SK-N-SH (cell line): ENCODE measurements at regions not wholly inside any gene's neighbourhood (a gene's known extent, or its start where the extent isn't known, plus 50 kb on each side); places are given as distances from the start of the nearest gene placed in this dataset.

Experiments used
- CTCF ChIA-PET: fragments of 300-600, 350-600 bp; formaldehyde crosslinking; extraction: SDS; loops from one replicate; lab custom pipeline; 2021; lab: Yijun Ruan, JAX
- POLR2A ChIA-PET: fragments of 350-600 bp; sonication (Branson Sonifier 250); formaldehyde crosslinking; extraction: SDS; loops from one replicate; lab custom pipeline; 2020; ENCODE audit warnings: antibody characterized with exemption, inconsistent platforms; lab: Yijun Ruan, JAX
- DNase-seq: peaks from one replicate; pipeline ENCODE4 v3.0.0; 2012
- H2AFZ ChIP-seq: fragments of 200-600 bp; sonication (generic); 2 replicates; pipeline ENCODE4 v1.8.1; 2016; ENCODE audit warnings: antibody characterized with exemption, mild to moderate bottlenecking, low read depth
- H3F3A ChIP-seq: fragments of 200-600 bp; sonication (generic); replicated peaks from 2 replicates; pipeline ENCODE3; 2016; ENCODE audit warnings: antibody characterized with exemption, mild to moderate bottlenecking; ENCODE audit not compliant: insufficient read depth
- H3K27ac ChIP-seq, 2 experiments: fragments of 200-500 bp in 1 of 2; fragments of 200-600 bp in 1 of 2; sonication (Bioruptor generic) in 1 of 2; sonication (generic), shearing (Covaris generic) in 1 of 2; 2 replicates each; pipeline versions ENCODE4 v1.5.1 to v1.6.1; 2014 to 2016; ENCODE audit warnings: low read depth in 2 of 2, inconsistent platforms in 1 of 2, low read length in 1 of 2, mild to moderate bottlenecking in 1 of 2, mixed read lengths in 1 of 2
- H3K27me3 ChIP-seq: fragments of 200-600 bp; sonication (generic), shearing (Covaris generic); 2 replicates; pipeline ENCODE4 v1.6.1; 2016; ENCODE audit warnings: mixed run types; ENCODE audit not compliant: insufficient read depth
- H3K36me3 ChIP-seq, 2 experiments: fragments of 200-500 bp in 1 of 2; fragments of 200-600 bp in 1 of 2; sonication (Bioruptor generic) in 1 of 2; sonication (generic) in 1 of 2; replicated peaks in 1 of 2; 2 replicates each; pipeline versions ENCODE3 to v1.5.1; 2014 to 2016; ENCODE audit warnings: low read length in 1 of 2, mild to moderate bottlenecking in 1 of 2; ENCODE audit not compliant: insufficient read depth in 2 of 2, control insufficient read depth in 1 of 2
- H3K4me1 ChIP-seq, 2 experiments: fragments of 200-500 bp in 1 of 2; fragments of 200-600 bp in 1 of 2; sonication (Bioruptor generic) in 1 of 2; sonication (generic), shearing (Covaris generic) in 1 of 2; 2 replicates each; pipeline versions ENCODE4 v1.5.1 to v1.6.1; 2014 to 2016; ENCODE audit warnings: low read depth in 1 of 2, low read length in 1 of 2, mixed run types in 1 of 2; ENCODE audit not compliant: insufficient read depth in 2 of 2, control insufficient read depth in 1 of 2
- H3K4me2 ChIP-seq: fragments of 200-600 bp; sonication (generic), shearing (Covaris generic); 2 replicates; pipeline ENCODE4 v1.6.1; 2017; ENCODE audit warnings: mixed run types
- H3K4me3 ChIP-seq, 2 experiments: fragments of 200-500 bp in 1 of 2; fragments of 200-600 bp in 1 of 2; sonication (Bioruptor generic) in 1 of 2; sonication (generic), shearing (Covaris generic) in 1 of 2; 2 replicates each; pipeline versions ENCODE4 v1.5.1 to v1.8.1; 2014 to 2016; ENCODE audit warnings: low read depth in 2 of 2, inconsistent platforms in 1 of 2, low read length in 1 of 2, mild to moderate bottlenecking in 1 of 2, mixed read lengths in 1 of 2, moderate library complexity in 1 of 2
- H3K79me2 ChIP-seq: fragments of 200-600 bp; sonication (generic); 2 replicates; pipeline ENCODE4 v1.8.1; 2017; ENCODE audit warnings: mild to moderate bottlenecking; ENCODE audit not compliant: insufficient read depth
- H3K9ac ChIP-seq: fragments of 200-600 bp; sonication (generic); 2 replicates; pipeline ENCODE4 v1.6.1; 2017; ENCODE audit warnings: mixed run types
- H3K9me2 ChIP-seq: fragments of 200-600 bp; sonication (generic); 2 replicates; pipeline ENCODE4 v1.6.1; 2017; ENCODE audit warnings: mixed run types
- H3K9me3 ChIP-seq: fragments of 200-600 bp; sonication (generic); 2 replicates; pipeline ENCODE4 v1.6.1; 2017; ENCODE audit warnings: mixed run types, mild to moderate bottlenecking, moderate library complexity
- H4K20me1 ChIP-seq: fragments of 200-600 bp; sonication (generic); 2 replicates; pipeline ENCODE4 v1.6.1; 2017; ENCODE audit warnings: mild to moderate bottlenecking, mixed run types; ENCODE audit not compliant: insufficient read depth
- CHD2 ChIP-seq: fragments of 150-350 bp; IDR thresholded peaks from 2 replicates; pipeline ENCODE4 v1.6.1; 2018; ENCODE audit warnings: low read length; ENCODE audit not compliant: partially characterized antibody
- ELF1 ChIP-seq: IDR thresholded peaks from 2 replicates; pipeline ENCODE4 v1.4.0; 2012
- FOXJ3 ChIP-seq: sonication (generic); formaldehyde crosslinking; IDR thresholded peaks from 2 replicates; pipeline ENCODE4 v1.5.1; 2020; ENCODE audit warnings: mild to moderate bottlenecking, missing genetic modification reagents
- FOXM1 ChIP-seq: IDR thresholded peaks from 2 replicates; pipeline ENCODE4 v1.4.0; 2012; ENCODE audit warnings: low read depth, mild to moderate bottlenecking
- GATA2 ChIP-seq: sonication (generic); formaldehyde crosslinking; IDR thresholded peaks from 2 replicates; pipeline ENCODE4 v1.5.0; 2020; ENCODE audit warnings: mild to moderate bottlenecking, missing genetic modification reagents
- MEF2A ChIP-seq: IDR thresholded peaks from 2 replicates; pipeline ENCODE4 v1.4.0; 2012; ENCODE audit warnings: low read depth, borderline replicate concordance
- MXI1 ChIP-seq: IDR thresholded peaks from 2 replicates; pipeline ENCODE4 v1.6.1; 2012; ENCODE audit warnings: mild to moderate bottlenecking, low read depth, low read length, improper control_type of control experiment
- NRF1 ChIP-seq: IDR thresholded peaks from 2 replicates; pipeline ENCODE4 v1.6.1; 2012; ENCODE audit warnings: low read depth, mild to moderate bottlenecking, low read length
- RAD21 ChIP-seq: IDR thresholded peaks from 2 replicates; pipeline ENCODE4 v1.6.1; 2012; ENCODE audit warnings: mild to moderate bottlenecking, low read length
- RCOR1 ChIP-seq: fragments of 150-350 bp; IDR thresholded peaks from 2 replicates; pipeline ENCODE4 v1.6.1; 2017; ENCODE audit warnings: antibody characterized with exemption, low read length
- RXRA ChIP-seq: IDR thresholded peaks from 2 replicates; pipeline ENCODE4 v1.4.0; 2012; ENCODE audit warnings: low read depth, mild to moderate bottlenecking, borderline replicate concordance
- SIN3A ChIP-seq: IDR thresholded peaks from 2 replicates; pipeline ENCODE4 v1.6.1; 2012; ENCODE audit warnings: low read depth, mild to moderate bottlenecking, low read length, moderate library complexity, borderline replicate concordance
- SMC3 ChIP-seq: IDR thresholded peaks from 2 replicates; pipeline ENCODE4 v1.6.1; 2012; ENCODE audit warnings: low read depth, low read length, improper control_type of control experiment
- TAF1 ChIP-seq: IDR thresholded peaks from 2 replicates; pipeline ENCODE4 v1.6.1; 2012; ENCODE audit warnings: low read depth, mild to moderate bottlenecking, low read length, moderate library complexity, borderline replicate concordance
- TCF12 ChIP-seq: IDR thresholded peaks from 2 replicates; pipeline ENCODE4 v1.4.0; 2012
- TEAD4 ChIP-seq: IDR thresholded peaks from 2 replicates; pipeline ENCODE4 v1.4.0; 2012; ENCODE audit warnings: mild to moderate bottlenecking, borderline replicate concordance; ENCODE audit not compliant: insufficient read depth
- YY1 ChIP-seq: IDR thresholded peaks from 2 replicates; pipeline ENCODE4 v1.4.0; 2012; ENCODE audit warnings: low read depth, mild to moderate bottlenecking
- WGBS: methylation state at CpG from one replicate; pipeline ENCODE4 v1.1.6; 2017; ENCODE audit warnings: low lambda C conversion rate; 5-methylcytosine and 5-hydroxymethylcytosine counted together
- TF ChIP-seq, protein P1 (sequence below): fragments of 150-350 bp; IDR thresholded peaks from 2 replicates; pipeline ENCODE4 v1.6.1; 2016; ENCODE audit warnings: mild to moderate bottlenecking, low read depth, low read length
- TF ChIP-seq, protein P2 (sequence below): IDR thresholded peaks from 2 replicates; pipeline ENCODE4; 2012
- TF ChIP-seq, protein P3 (sequence below): IDR thresholded peaks from 2 replicates; pipeline ENCODE4 v1.4.0; 2012; ENCODE audit warnings: low read depth
- TF ChIP-seq, protein P4 (sequence below): IDR thresholded peaks from 2 replicates; pipeline ENCODE4 v1.4.0; 2012; ENCODE audit warnings: low read depth, borderline replicate concordance
- TF ChIP-seq, protein P5 (sequence below): IDR thresholded peaks from 2 replicates; pipeline ENCODE4 v1.6.1; 2012; ENCODE audit warnings: mild to moderate bottlenecking, low read depth, low read length, moderate library complexity

DNA sequence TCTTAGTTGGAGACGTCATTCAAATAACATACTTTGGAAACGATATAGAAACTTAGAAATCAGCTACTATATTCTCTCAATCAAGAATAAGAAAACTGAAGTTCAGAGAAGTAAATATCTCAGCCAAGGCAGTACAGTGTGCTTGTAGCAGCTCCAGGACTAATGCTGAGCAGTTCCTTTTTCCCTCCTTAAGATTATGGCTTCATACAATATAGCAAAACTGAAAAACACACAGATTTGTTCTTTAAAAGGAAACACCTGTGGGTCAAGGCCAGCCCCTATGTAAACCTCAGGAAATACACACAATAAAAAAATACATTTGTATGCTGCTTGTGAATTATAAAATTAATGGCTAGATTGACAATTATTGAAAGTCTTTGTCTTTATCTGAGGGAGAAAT is 212.7 kb upstream of the EDNRB start:
- ChIA-PET CTCF (interaction anchor here (0.7 to 2.2 kb wide), 5 partner anchors 9 to 1411 kb away, joined by 3 to 8 read pairs (median 3); no protein-coding TSS in a partner anchor), POLR2A (no interaction called here)
- Histone ChIP-seq H3K4me2 (no peak overlapping the region), H3K4me3 (no peak overlapping the region), H3K9me2 (no peaks in the 10 kb centered on the region), H3F3A (peaks cover 2% of the 10 kb centered on the region), H2AFZ (no peak overlapping the region), H3K27ac (no peak overlapping the region), H3K36me3 (no peaks in the 10 kb centered on the region), H3K27me3 (no peaks in the 10 kb centered on the region; the same call in 1 of the 2 replicates), H3K79me2 (no peaks in the 10 kb centered on the region), H3K9me3 (no peaks in the 10 kb centered on the region), H4K20me1 (no peaks in the 10 kb centered on the region), H3K4me1 (no peaks in the 10 kb centered on the region; a peak in 2 of 4 replicates)
- 69% methylated on average over 2 of the region's 2 CpGs for WGBS
- no peak for DNase-seq
- TF ChIP-seq MEF2A (no peak), SMC3 (no peak), TEAD4 (no peak), MXI1 (no peak), YY1 (no peak), TAF1 (no peak), RCOR1 (no peak), FOXM1 (no peak), RXRA (no peak), TCF12 (no peak), ELF1 (no peak)
- TF ChIP-seq, protein P1, sequence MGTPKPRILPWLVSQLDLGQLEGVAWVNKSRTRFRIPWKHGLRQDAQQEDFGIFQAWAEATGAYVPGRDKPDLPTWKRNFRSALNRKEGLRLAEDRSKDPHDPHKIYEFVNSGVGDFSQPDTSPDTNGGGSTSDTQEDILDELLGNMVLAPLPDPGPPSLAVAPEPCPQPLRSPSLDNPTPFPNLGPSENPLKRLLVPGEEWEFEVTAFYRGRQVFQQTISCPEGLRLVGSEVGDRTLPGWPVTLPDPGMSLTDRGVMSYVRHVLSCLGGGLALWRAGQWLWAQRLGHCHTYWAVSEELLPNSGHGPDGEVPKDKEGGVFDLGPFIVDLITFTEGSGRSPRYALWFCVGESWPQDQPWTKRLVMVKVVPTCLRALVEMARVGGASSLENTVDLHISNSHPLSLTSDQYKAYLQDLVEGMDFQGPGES, result no peak
- TF ChIP-seq, protein P2, sequence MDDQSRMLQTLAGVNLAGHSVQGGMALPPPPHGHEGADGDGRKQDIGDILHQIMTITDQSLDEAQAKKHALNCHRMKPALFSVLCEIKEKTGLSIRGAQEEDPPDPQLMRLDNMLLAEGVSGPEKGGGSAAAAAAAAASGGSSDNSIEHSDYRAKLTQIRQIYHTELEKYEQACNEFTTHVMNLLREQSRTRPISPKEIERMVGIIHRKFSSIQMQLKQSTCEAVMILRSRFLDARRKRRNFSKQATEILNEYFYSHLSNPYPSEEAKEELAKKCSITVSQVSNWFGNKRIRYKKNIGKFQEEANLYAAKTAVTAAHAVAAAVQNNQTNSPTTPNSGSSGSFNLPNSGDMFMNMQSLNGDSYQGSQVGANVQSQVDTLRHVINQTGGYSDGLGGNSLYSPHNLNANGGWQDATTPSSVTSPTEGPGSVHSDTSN, result no peak
- TF ChIP-seq, protein P3, sequence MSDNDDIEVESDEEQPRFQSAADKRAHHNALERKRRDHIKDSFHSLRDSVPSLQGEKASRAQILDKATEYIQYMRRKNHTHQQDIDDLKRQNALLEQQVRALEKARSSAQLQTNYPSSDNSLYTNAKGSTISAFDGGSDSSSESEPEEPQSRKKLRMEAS, result no peak
- TF ChIP-seq, protein P4, sequence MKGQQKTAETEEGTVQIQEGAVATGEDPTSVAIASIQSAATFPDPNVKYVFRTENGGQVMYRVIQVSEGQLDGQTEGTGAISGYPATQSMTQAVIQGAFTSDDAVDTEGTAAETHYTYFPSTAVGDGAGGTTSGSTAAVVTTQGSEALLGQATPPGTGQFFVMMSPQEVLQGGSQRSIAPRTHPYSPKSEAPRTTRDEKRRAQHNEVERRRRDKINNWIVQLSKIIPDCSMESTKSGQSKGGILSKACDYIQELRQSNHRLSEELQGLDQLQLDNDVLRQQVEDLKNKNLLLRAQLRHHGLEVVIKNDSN, result no peak
- TF ChIP-seq, all 33 proteins: peak for 0
- no peak overlapping the region for H3K9ac ChIP-seq

DNA sequence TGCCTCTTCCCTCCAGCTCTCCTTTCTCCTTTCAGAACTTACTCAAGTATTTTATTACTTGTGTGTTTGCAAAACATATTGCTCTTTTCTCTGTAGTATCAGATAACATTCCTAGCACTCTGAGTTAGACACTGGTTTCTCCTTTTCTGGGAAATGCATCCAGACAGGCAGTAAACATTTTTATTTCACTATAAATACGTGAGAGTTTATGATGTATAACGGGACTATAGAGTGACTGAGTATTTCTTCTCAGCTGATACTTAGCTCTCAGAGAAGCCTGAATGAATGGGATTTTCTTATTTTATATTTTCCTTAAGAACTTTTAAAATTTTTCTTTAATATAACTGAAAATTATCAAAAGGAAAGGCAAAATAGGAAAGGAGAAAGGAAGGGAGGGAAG is 211.2 kb upstream of the EDNRB start:
- Histone ChIP-seq H3K9me2 (no peaks in the 10 kb centered on the region), H3K27me3 (no peaks in the 10 kb centered on the region; the same call in 1 of the 2 replicates), H4K20me1 (no peaks in the 10 kb centered on the region), H3K36me3 (no peaks in the 10 kb centered on the region), H3K27ac (no peak overlapping the region), H3K79me2 (no peaks in the 10 kb centered on the region), H3K4me1 (no peaks in the 10 kb centered on the region; a peak in 2 of 4 replicates), H3K4me2 (no peak overlapping the region), H3K4me3 (no peak overlapping the region), H3K9me3 (no peaks in the 10 kb centered on the region), H3F3A (peaks cover 2% of the 10 kb centered on the region), H3K9ac (no peak overlapping the region), H2AFZ (no peak overlapping the region)
- CTCF ChIA-PET, result interaction anchor here (0.6 to 2.1 kb wide), 4 partner anchors 8 to 848 kb away, joined by 3 to 8 read pairs (median 4); no protein-coding TSS in a partner anchor
- DNase-seq, result no peak
- 66% methylated on average over 2 of the region's 2 CpGs for WGBS
- POLR2A ChIA-PET, result no interaction called here
- TF ChIP-seq RCOR1 (no peak), NRF1 (no peak), CHD2 (no peak), FOXM1 (no peak), GATA2 (no peak), FOXJ3 (CRISPR knock-in tag) (no peak), RAD21 (no peak), SIN3A (no peak)
- TF ChIP-seq, protein P5, sequence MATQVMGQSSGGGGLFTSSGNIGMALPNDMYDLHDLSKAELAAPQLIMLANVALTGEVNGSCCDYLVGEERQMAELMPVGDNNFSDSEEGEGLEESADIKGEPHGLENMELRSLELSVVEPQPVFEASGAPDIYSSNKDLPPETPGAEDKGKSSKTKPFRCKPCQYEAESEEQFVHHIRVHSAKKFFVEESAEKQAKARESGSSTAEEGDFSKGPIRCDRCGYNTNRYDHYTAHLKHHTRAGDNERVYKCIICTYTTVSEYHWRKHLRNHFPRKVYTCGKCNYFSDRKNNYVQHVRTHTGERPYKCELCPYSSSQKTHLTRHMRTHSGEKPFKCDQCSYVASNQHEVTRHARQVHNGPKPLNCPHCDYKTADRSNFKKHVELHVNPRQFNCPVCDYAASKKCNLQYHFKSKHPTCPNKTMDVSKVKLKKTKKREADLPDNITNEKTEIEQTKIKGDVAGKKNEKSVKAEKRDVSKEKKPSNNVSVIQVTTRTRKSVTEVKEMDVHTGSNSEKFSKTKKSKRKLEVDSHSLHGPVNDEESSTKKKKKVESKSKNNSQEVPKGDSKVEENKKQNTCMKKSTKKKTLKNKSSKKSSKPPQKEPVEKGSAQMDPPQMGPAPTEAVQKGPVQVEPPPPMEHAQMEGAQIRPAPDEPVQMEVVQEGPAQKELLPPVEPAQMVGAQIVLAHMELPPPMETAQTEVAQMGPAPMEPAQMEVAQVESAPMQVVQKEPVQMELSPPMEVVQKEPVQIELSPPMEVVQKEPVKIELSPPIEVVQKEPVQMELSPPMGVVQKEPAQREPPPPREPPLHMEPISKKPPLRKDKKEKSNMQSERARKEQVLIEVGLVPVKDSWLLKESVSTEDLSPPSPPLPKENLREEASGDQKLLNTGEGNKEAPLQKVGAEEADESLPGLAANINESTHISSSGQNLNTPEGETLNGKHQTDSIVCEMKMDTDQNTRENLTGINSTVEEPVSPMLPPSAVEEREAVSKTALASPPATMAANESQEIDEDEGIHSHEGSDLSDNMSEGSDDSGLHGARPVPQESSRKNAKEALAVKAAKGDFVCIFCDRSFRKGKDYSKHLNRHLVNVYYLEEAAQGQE, result no peak
